Osteocyte (in vitro differentiated cells): ENCODE measurements at regions not wholly inside any gene's neighbourhood (a gene's known extent, or its start where the extent isn't known, plus 50 kb on each side); places are given as distances from the start of the nearest gene placed in this dataset.

Experiments used
- DNase-seq: peaks from one replicate; pipeline ENCODE4 v3.0.0; 2021; ENCODE audit warnings: mixed read lengths; ENCODE audit not compliant: unreplicated experiment; ENCODE audit errors: extremely low spot score
- H3K27ac Mint-ChIP-seq: one replicate; pipeline ENCODE4 v1.8.0; 2021; ENCODE audit warnings: mild to moderate bottlenecking, mixed read lengths; ENCODE audit not compliant: unreplicated experiment
- H3K27me3 Mint-ChIP-seq: one replicate; pipeline ENCODE4 v1.8.0; 2021; ENCODE audit warnings: mixed read lengths; ENCODE audit not compliant: unreplicated experiment
- H3K36me3 Mint-ChIP-seq: one replicate; pipeline ENCODE4 v1.8.0; 2021; ENCODE audit warnings: mixed read lengths; ENCODE audit not compliant: unreplicated experiment
- H3K4me1 Mint-ChIP-seq: one replicate; pipeline ENCODE4 v1.8.0; 2021; ENCODE audit warnings: mixed read lengths; ENCODE audit not compliant: unreplicated experiment
- H3K4me3 Mint-ChIP-seq: one replicate; pipeline ENCODE4 v1.8.0; 2021; ENCODE audit warnings: mild to moderate bottlenecking, moderate library complexity, mixed read lengths; ENCODE audit not compliant: unreplicated experiment
- H3K9me3 Mint-ChIP-seq: one replicate; pipeline ENCODE4 v1.8.0; 2021; ENCODE audit warnings: mixed read lengths; ENCODE audit not compliant: unreplicated experiment
- CTCF ChIP-seq: fragments of 200-600 bp; sonication (generic); IDR thresholded peaks from 2 replicates; pipeline ENCODE4 v1.5.0; 2021; ENCODE audit warnings: antibody characterized with exemption, mild to moderate bottlenecking, moderate library complexity

- peaks cover 10% of the 10 kb centered on the region for H3K4me1 Mint-ChIP-seq
- no peaks in the 10 kb centered on the region for H3K9me3 Mint-ChIP-seq
These were observed 306.6 kb downstream of the MRPL39 start for GRCh38 chr21:25300632-25301031.

GRCh38 chr21:25298512-25299491 lies 308.5 kb downstream of the MRPL39 start:
- no peaks in the 10 kb centered on the region for H3K27me3 Mint-ChIP-seq

More at GRCh38 chr21:25300632-25301031, 306.6 kb downstream of the MRPL39 start:
- Mint-ChIP-seq H3K4me3 (no peak overlapping the region), H3K36me3 (no peaks in the 10 kb centered on the region), H3K27ac (no peak overlapping the region), H3K27me3 (no peaks in the 10 kb centered on the region)
- TF ChIP-seq CTCF = no peak
- no peak for DNase-seq

GRCh38 chr21:25297117-25297516 lies 310.2 kb downstream of the MRPL39 start:
- no peaks in the 10 kb centered on the region for H3K36me3 Mint-ChIP-seq
- no peak for TF ChIP-seq CTCF
- no peak overlapping the region for H3K4me3 Mint-ChIP-seq
- peaks cover 5% of the 10 kb centered on the region for H3K4me1 Mint-ChIP-seq
- no peaks in the 10 kb centered on the region for H3K27me3 Mint-ChIP-seq
- no peak for DNase-seq
- H3K27ac Mint-ChIP-seq = no peak overlapping the region
- H3K9me3 Mint-ChIP-seq = no peaks in the 10 kb centered on the region

More at GRCh38 chr21:25298512-25299491, 308.5 kb downstream of the MRPL39 start:
- H3K36me3 Mint-ChIP-seq = no peaks in the 10 kb centered on the region
- DNase-seq = no peak
- H3K27ac Mint-ChIP-seq = no peak overlapping the region
- H3K9me3 Mint-ChIP-seq = no peaks in the 10 kb centered on the region
- no peak for TF ChIP-seq CTCF
- peaks cover 6% of the 10 kb centered on the region for H3K4me1 Mint-ChIP-seq
- no peak overlapping the region for H3K4me3 Mint-ChIP-seq

GRCh38 chr21:25296252-25296651 lies 311.0 kb downstream of the MRPL39 start:
- peaks cover 5% of the 10 kb centered on the region for H3K4me1 Mint-ChIP-seq
- H3K4me3 Mint-ChIP-seq = no peak overlapping the region
- no peaks in the 10 kb centered on the region for H3K27me3 Mint-ChIP-seq
- no peaks in the 10 kb centered on the region for H3K36me3 Mint-ChIP-seq
- H3K27ac Mint-ChIP-seq = no peak overlapping the region
- no peak for DNase-seq
- no peak for TF ChIP-seq CTCF
- no peaks in the 10 kb centered on the region for H3K9me3 Mint-ChIP-seq

GRCh38 chr21:25292396-25292795 lies 314.9 kb downstream of the MRPL39 start:
- no peak overlapping the region for H3K4me3 Mint-ChIP-seq
- DNase-seq = no peak
- no peaks in the 10 kb centered on the region for H3K36me3 Mint-ChIP-seq
- TF ChIP-seq CTCF = no peak
- no peaks in the 10 kb centered on the region for H3K27me3 Mint-ChIP-seq
- no peaks in the 10 kb centered on the region for H3K4me1 Mint-ChIP-seq
- no peak overlapping the region for H3K27ac Mint-ChIP-seq
- H3K9me3 Mint-ChIP-seq = no peaks in the 10 kb centered on the region
